Right ventricle myocardium inferior (tissue), 1 donor: ENCODE measurements at regions not wholly inside any gene's neighbourhood (a gene's known extent, or its start where the extent isn't known, plus 50 kb on each side); places are given as distances from the start of the nearest gene placed in this dataset.

Source experiments
- ATAC-seq: fragments of 200-7000 bp; cut with Tn5 transposase; one replicate; pipeline ENCODE4 v1.9.1; 2020; ENCODE audit warnings: mild to moderate bottlenecking, moderate library complexity
- DNase-seq: peaks from one replicate; pipeline ENCODE4 v3.0.0; 2021; ENCODE audit errors: missing footprints
- intact Hi-C: fragments of 100-400 bp; cut with DNase I; formaldehyde crosslinking; loops from one replicate; pipeline ENCODE4 v1.11.0; 2022
- donor health status: DM: no; HTN: yes; CAD: no; lungs with severe emphysema.

- ATAC-seq (no peak), DNase-seq (no peak)
- intact Hi-C loops, result no loop called here
These were observed 274.2 kb upstream of the SMC2 start for GRCh38 chr9:103819936-103820335.

GRCh38 chr9:103821115-103821514 lies 273.0 kb upstream of the SMC2 start:
- intact Hi-C loops, result no loop called here
- DNase-seq (no peak), ATAC-seq (no peak)

GRCh38 chr9:103837940-103838339 lies 256.2 kb upstream of the SMC2 start:
- ATAC-seq (no peak), DNase-seq (no peak)
- intact Hi-C loops, result no loop called here

GRCh38 chr9:103839197-103839596 lies 254.9 kb upstream of the SMC2 start:
- ATAC-seq, result no peak
- intact Hi-C loops, result no loop called here

GRCh38 chr9:103867886-103868285 lies 226.2 kb upstream of the SMC2 start:
- no peak for DNase-seq
- intact Hi-C loops, result no loop called here

More at GRCh38 chr9:103839197-103839596, 254.9 kb upstream of the SMC2 start:
- DNase-seq, result no peak

GRCh38 chr9:103872811-103873210 lies 221.3 kb upstream of the SMC2 start:
- no peak for ATAC-seq
- intact Hi-C loops, result no loop called here
- DNase-seq, result no peak

More at GRCh38 chr9:103867886-103868285, 226.2 kb upstream of the SMC2 start:
- no peak for ATAC-seq

GRCh38 chr9:103881419-103881818 lies 212.7 kb upstream of the SMC2 start:
- intact Hi-C loops, result no loop called here
- no peak for ATAC-seq
- no peak for DNase-seq

GRCh38 chr9:103889989-103890388 lies 204.1 kb upstream of the SMC2 start:
- DNase-seq (no peak), ATAC-seq (no peak)
- intact Hi-C loops, result no loop called here

- DNase-seq, result no peak
- intact Hi-C loops, result no loop called here
- ATAC-seq, result no peak
These were observed 199.9 kb upstream of the SMC2 start for GRCh38 chr9:103894184-103894583.

- intact Hi-C loops, result no loop called here
- ATAC-seq (no peak), DNase-seq (no peak)
These were observed 195.6 kb upstream of the SMC2 start for GRCh38 chr9:103898550-103898949.

GRCh38 chr9:103899866-103900265 lies 194.2 kb upstream of the SMC2 start:
- intact Hi-C loops, result no loop called here
- no peak for DNase-seq
- ATAC-seq, result no peak

- ATAC-seq (no peak), DNase-seq (no peak)
- intact Hi-C loops, result no loop called here
These were observed 193.6 kb upstream of the SMC2 start for GRCh38 chr9:103900466-103900865.

- intact Hi-C loops, result no loop called here
- DNase-seq (peak; percentile 46), ATAC-seq (no peak)
These were observed 191.8 kb upstream of the SMC2 start for GRCh38 chr9:103902263-103902662.

GRCh38 chr9:103904242-103904641 lies 189.9 kb upstream of the SMC2 start:
- ATAC-seq, result no peak
- intact Hi-C loops, result no loop called here

GRCh38 chr9:103913899-103914298 lies 180.2 kb upstream of the SMC2 start:
- no peak for DNase-seq
- ATAC-seq, result no peak
- intact Hi-C loops, result no loop called here

More at GRCh38 chr9:103904242-103904641, 189.9 kb upstream of the SMC2 start:
- DNase-seq, result no peak

- intact Hi-C loops, result no loop called here
- DNase-seq (no peak), ATAC-seq (no peak)
These were observed 174.4 kb upstream of the SMC2 start for GRCh38 chr9:103919605-103920209.

- intact Hi-C loops, result no loop called here
- DNase-seq (no peak), ATAC-seq (no peak)
These were observed 165.7 kb upstream of the SMC2 start for GRCh38 chr9:103928442-103928841.

GRCh38 chr9:103941104-103941503 lies 153.0 kb upstream of the SMC2 start:
- intact Hi-C loops, result no loop called here
- DNase-seq, result no peak
- no peak for ATAC-seq

GRCh38 chr9:103942200-103942599 lies 151.9 kb upstream of the SMC2 start:
- no peak for DNase-seq
- intact Hi-C loops, result no loop called here

GRCh38 chr9:103942651-103943050 lies 151.5 kb upstream of the SMC2 start:
- DNase-seq (no peak), ATAC-seq (no peak)
- intact Hi-C loops, result no loop called here

More at GRCh38 chr9:103942200-103942599, 151.9 kb upstream of the SMC2 start:
- no peak for ATAC-seq

GRCh38 chr9:103949096-103949495 lies 145.0 kb upstream of the SMC2 start:
- intact Hi-C loops, result no loop called here
- ATAC-seq, result no peak
- DNase-seq, result no peak
